ENCODE measurements at regions not wholly inside any gene's neighbourhood (a gene's known extent, or its start where the extent isn't known, plus 50 kb on each side); places are given as distances from the start of the nearest gene placed in this dataset.

- no peak for TF ChIP-seq GATA3 (IDR thresholded peaks at IDR 0.05; ENCODE audit: low read depth, low read length)
- no peak for TF ChIP-seq GATA2 (IDR thresholded peaks at IDR 0.05; ENCODE audit: low read depth, low read length)
These were observed 154.9 kb upstream of the NDUFV2 start for GRCh38 chr18:8947566-8947965.
